ENCODE measurements at regions not wholly inside any gene's neighbourhood (a gene's known extent, or its start where the extent isn't known, plus 50 kb on each side); places are given as distances from the start of the nearest gene placed in this dataset.

GRCh38 chr7:54465095-54465494 is 77.1 kb upstream of the VSTM2A start:
- H2AFZ ChIP-seq (ENCODE audit: low read length), result no peak overlapping the region
- no peak for TF ChIP-seq CTCF (IDR thresholded peaks at IDR 0.05; ENCODE audit: extremely low read depth, low read depth, low read length)
- no peak overlapping the region for H3K4me2 ChIP-seq (ENCODE audit: insufficient read depth, low read length)
- no peaks in the 10 kb centered on the region for H3K9me3 ChIP-seq (ENCODE audit: low read depth, low read length)
- H3K27ac ChIP-seq (ENCODE audit: low read depth, low read length), result no peak overlapping the region
- H3K4me3 ChIP-seq (ENCODE audit: insufficient read depth, low read length), result no peak overlapping the region
- H3K36me3 ChIP-seq (ENCODE audit: insufficient read depth, low read length), result no peaks in the 10 kb centered on the region
- no peaks in the 10 kb centered on the region for H3K27me3 ChIP-seq (ENCODE audit: insufficient read depth, low read length)
- no peak for DNase-seq (ENCODE audit: insufficient read length, low spot score, missing footprints)
- no peaks in the 10 kb centered on the region for H3K79me2 ChIP-seq (ENCODE audit: insufficient read depth, low read length)
- H4K20me1 ChIP-seq (ENCODE audit: insufficient read depth, low read length), result no peaks in the 10 kb centered on the region
- H3K4me1 ChIP-seq (ENCODE audit: insufficient read depth, low read length), result no peaks in the 10 kb centered on the region

- no peak overlapping the region for H3K4me2 ChIP-seq (ENCODE audit: insufficient read depth, low read length)
- no peaks in the 10 kb centered on the region for H4K20me1 ChIP-seq (ENCODE audit: insufficient read depth, low read length)
- H3K4me3 ChIP-seq (ENCODE audit: insufficient read depth, low read length), result no peak overlapping the region
- H2AFZ ChIP-seq (ENCODE audit: low read length), result no peak overlapping the region
- no peaks in the 10 kb centered on the region for H3K9me3 ChIP-seq (ENCODE audit: low read depth, low read length)
- H3K27me3 ChIP-seq (ENCODE audit: insufficient read depth, low read length), result no peaks in the 10 kb centered on the region
- no peaks in the 10 kb centered on the region for H3K4me1 ChIP-seq (ENCODE audit: insufficient read depth, low read length)
- no peak overlapping the region for H3K27ac ChIP-seq (ENCODE audit: low read depth, low read length)
- TF ChIP-seq CTCF (IDR thresholded peaks at IDR 0.05; ENCODE audit: extremely low read depth, low read depth, low read length), result no peak
- peak; percentile 18 for DNase-seq (ENCODE audit: insufficient read length, low spot score, missing footprints)
- no peaks in the 10 kb centered on the region for H3K79me2 ChIP-seq (ENCODE audit: insufficient read depth, low read length)
- H3K36me3 ChIP-seq (ENCODE audit: insufficient read depth, low read length), result no peaks in the 10 kb centered on the region
These were observed 72.4 kb upstream of the VSTM2A start for GRCh38 chr7:54469740-54470139.

- Histone ChIP-seq H2AFZ (ENCODE audit: low read length) (no peak overlapping the region), H3K79me2 (ENCODE audit: insufficient read depth, low read length) (no peaks in the 10 kb centered on the region), H3K4me2 (ENCODE audit: insufficient read depth, low read length) (no peak overlapping the region), H3K4me1 (ENCODE audit: insufficient read depth, low read length) (no peaks in the 10 kb centered on the region), H3K4me3 (ENCODE audit: insufficient read depth, low read length) (no peak overlapping the region), H4K20me1 (ENCODE audit: insufficient read depth, low read length) (no peaks in the 10 kb centered on the region), H3K27ac (ENCODE audit: low read depth, low read length) (no peak overlapping the region), H3K36me3 (ENCODE audit: insufficient read depth, low read length) (no peaks in the 10 kb centered on the region), H3K27me3 (ENCODE audit: insufficient read depth, low read length) (no peaks in the 10 kb centered on the region), H3K9me3 (ENCODE audit: low read depth, low read length) (no peaks in the 10 kb centered on the region)
- TF ChIP-seq CTCF (IDR thresholded peaks at IDR 0.05; ENCODE audit: extremely low read depth, low read depth, low read length), result no peak
- no peak for DNase-seq (ENCODE audit: insufficient read length, low spot score, missing footprints)
These were observed 65.6 kb upstream of the VSTM2A start for GRCh38 chr7:54476609-54477008.

GRCh38 chr7:54477083-54477482 is 65.1 kb upstream of the VSTM2A start:
- Histone ChIP-seq H3K4me2 (ENCODE audit: insufficient read depth, low read length) (no peak overlapping the region), H4K20me1 (ENCODE audit: insufficient read depth, low read length) (no peaks in the 10 kb centered on the region), H2AFZ (ENCODE audit: low read length) (no peak overlapping the region), H3K27ac (ENCODE audit: low read depth, low read length) (no peak overlapping the region), H3K9me3 (ENCODE audit: low read depth, low read length) (no peaks in the 10 kb centered on the region), H3K4me3 (ENCODE audit: insufficient read depth, low read length) (no peak overlapping the region), H3K4me1 (ENCODE audit: insufficient read depth, low read length) (no peaks in the 10 kb centered on the region), H3K79me2 (ENCODE audit: insufficient read depth, low read length) (no peaks in the 10 kb centered on the region), H3K36me3 (ENCODE audit: insufficient read depth, low read length) (no peaks in the 10 kb centered on the region), H3K27me3 (ENCODE audit: insufficient read depth, low read length) (no peaks in the 10 kb centered on the region)
- DNase-seq (ENCODE audit: insufficient read length, low spot score, missing footprints), result no peak
- no peak for TF ChIP-seq CTCF (IDR thresholded peaks at IDR 0.05; ENCODE audit: extremely low read depth, low read depth, low read length)
